ENCODE measurements at regions not wholly inside any gene's neighbourhood (a gene's known extent, or its start where the extent isn't known, plus 50 kb on each side); places are given as distances from the start of the nearest gene placed in this dataset.

DNA sequence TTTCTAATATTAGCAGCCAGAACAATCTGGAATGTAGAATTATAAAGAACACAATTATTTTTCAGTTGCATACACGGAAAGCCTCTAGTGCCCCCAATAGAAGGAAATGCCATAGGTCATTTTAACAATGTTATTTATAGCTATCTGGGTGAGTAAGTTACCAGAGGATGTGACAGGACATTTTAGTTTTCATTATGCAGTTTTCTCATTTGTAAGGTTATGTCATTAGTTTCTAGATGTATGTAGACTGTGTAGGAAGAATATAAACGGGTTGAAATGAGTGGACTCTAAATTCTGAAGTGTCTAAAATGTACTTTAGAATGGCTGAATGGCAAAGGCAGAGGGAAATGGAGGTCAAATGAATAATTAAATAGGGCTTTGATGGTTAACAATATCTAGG is 213.3 kb downstream of the DTHD1 start:
- H3K27ac Mint-ChIP-seq (ENCODE audit: unreplicated experiment): no peak overlapping the region
- no peaks in the 10 kb centered on the region for H3K9me3 ChIP-seq (ENCODE audit: insufficient read depth, low read depth, low read length)
- no peak overlapping the region for H2AFZ ChIP-seq (ENCODE audit: low read depth, low read length)
- H3K36me3 Mint-ChIP-seq (ENCODE audit: low read depth, unreplicated experiment): no peaks in the 10 kb centered on the region
- no peak for TF ChIP-seq EZH2 (IDR thresholded peaks at IDR 0.05; ENCODE audit: insufficient read depth, low read length)
- no peaks in the 10 kb centered on the region for H3K4me1 Mint-ChIP-seq (ENCODE audit: low read depth, unreplicated experiment)
- H3K4me3 Mint-ChIP-seq (ENCODE audit: unreplicated experiment): no peak overlapping the region
- no peaks in the 10 kb centered on the region for H3K27me3 ChIP-seq (ENCODE audit: insufficient read depth, low read length)
- no peak for FAIRE-seq
- H3K4me2 ChIP-seq (ENCODE audit: low read length): no peak overlapping the region
- no peak overlapping the region for H3K9ac ChIP-seq (ENCODE audit: low read length)
- H3K27me3 Mint-ChIP-seq (ENCODE audit: low read depth, unreplicated experiment): no peaks in the 10 kb centered on the region
- no peaks in the 10 kb centered on the region for H3K4me1 ChIP-seq (ENCODE audit: insufficient read depth, low read length)
- no peaks in the 10 kb centered on the region for H3K79me2 ChIP-seq (ENCODE audit: insufficient read depth, low read length)
- no peak overlapping the region for H3K27ac ChIP-seq (ENCODE audit: low read depth, low read length)
- H3K4me3 ChIP-seq (ENCODE audit: insufficient read depth, low read depth, low read length): no peak overlapping the region
- no peaks in the 10 kb centered on the region for H4K20me1 ChIP-seq (ENCODE audit: insufficient read depth, low read length)
- H3K36me3 ChIP-seq (ENCODE audit: insufficient read depth, low read length): no peaks in the 10 kb centered on the region
- H3K9me3 Mint-ChIP-seq (ENCODE audit: unreplicated experiment): no peaks in the 10 kb centered on the region
- DNase-seq (ENCODE audit: low read depth): no peak

DNA sequence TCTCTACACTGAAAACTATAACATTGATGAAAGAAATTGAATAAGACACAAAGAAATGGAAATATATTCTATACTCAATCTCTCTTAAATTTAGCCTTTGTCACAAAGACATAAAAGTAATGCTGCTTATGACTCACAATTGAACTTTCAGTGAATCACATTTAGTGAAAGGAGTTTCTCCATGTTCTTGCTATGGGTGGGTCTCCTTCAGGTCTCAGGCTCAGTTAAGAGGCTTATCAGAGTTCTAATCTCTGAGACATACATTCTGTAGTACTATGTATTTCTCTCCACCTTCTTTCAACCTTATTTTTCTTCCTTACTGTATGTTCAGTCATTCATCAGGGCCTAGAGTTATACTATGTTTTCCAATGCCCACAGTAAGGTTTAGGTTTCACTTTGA is 220.9 kb downstream of the DTHD1 start:
- Histone ChIP-seq H3K4me3 (ENCODE audit: insufficient read depth, low read depth, low read length) (no peak overlapping the region), H2AFZ (ENCODE audit: low read depth, low read length) (no peak overlapping the region), H3K79me2 (ENCODE audit: insufficient read depth, low read length) (no peaks in the 10 kb centered on the region), H3K27me3 (ENCODE audit: insufficient read depth, low read length) (no peaks in the 10 kb centered on the region), H3K9ac (ENCODE audit: low read length) (no peak overlapping the region), H4K20me1 (ENCODE audit: insufficient read depth, low read length) (no peaks in the 10 kb centered on the region), H3K36me3 (ENCODE audit: insufficient read depth, low read length) (no peaks in the 10 kb centered on the region), H3K9me3 (ENCODE audit: insufficient read depth, low read depth, low read length) (no peaks in the 10 kb centered on the region), H3K27ac (ENCODE audit: low read depth, low read length) (no peak overlapping the region), H3K4me1 (ENCODE audit: insufficient read depth, low read length) (no peaks in the 10 kb centered on the region), H3K4me2 (ENCODE audit: low read length) (no peak overlapping the region)
- no peak for FAIRE-seq
- no peaks in the 10 kb centered on the region for H3K4me1 Mint-ChIP-seq (ENCODE audit: low read depth, unreplicated experiment)
- peaks cover 2% of the 10 kb centered on the region for H3K36me3 Mint-ChIP-seq (ENCODE audit: low read depth, unreplicated experiment)
- no peak overlapping the region for H3K4me3 Mint-ChIP-seq (ENCODE audit: unreplicated experiment)
- no peak for DNase-seq (ENCODE audit: low read depth)
- no peaks in the 10 kb centered on the region for H3K27me3 Mint-ChIP-seq (ENCODE audit: low read depth, unreplicated experiment)
- TF ChIP-seq, protein P1, sequence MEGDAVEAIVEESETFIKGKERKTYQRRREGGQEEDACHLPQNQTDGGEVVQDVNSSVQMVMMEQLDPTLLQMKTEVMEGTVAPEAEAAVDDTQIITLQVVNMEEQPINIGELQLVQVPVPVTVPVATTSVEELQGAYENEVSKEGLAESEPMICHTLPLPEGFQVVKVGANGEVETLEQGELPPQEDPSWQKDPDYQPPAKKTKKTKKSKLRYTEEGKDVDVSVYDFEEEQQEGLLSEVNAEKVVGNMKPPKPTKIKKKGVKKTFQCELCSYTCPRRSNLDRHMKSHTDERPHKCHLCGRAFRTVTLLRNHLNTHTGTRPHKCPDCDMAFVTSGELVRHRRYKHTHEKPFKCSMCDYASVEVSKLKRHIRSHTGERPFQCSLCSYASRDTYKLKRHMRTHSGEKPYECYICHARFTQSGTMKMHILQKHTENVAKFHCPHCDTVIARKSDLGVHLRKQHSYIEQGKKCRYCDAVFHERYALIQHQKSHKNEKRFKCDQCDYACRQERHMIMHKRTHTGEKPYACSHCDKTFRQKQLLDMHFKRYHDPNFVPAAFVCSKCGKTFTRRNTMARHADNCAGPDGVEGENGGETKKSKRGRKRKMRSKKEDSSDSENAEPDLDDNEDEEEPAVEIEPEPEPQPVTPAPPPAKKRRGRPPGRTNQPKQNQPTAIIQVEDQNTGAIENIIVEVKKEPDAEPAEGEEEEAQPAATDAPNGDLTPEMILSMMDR (IDR thresholded peaks at IDR 0.05; ENCODE audit: insufficient read depth, low read depth, low read length): no peak
- no peak for TF ChIP-seq EZH2 (IDR thresholded peaks at IDR 0.05; ENCODE audit: insufficient read depth, low read length)
- H3K27ac Mint-ChIP-seq (ENCODE audit: unreplicated experiment): no peak overlapping the region
- no peaks in the 10 kb centered on the region for H3K9me3 Mint-ChIP-seq (ENCODE audit: unreplicated experiment)

- Mint-ChIP-seq H3K4me1 (ENCODE audit: low read depth, unreplicated experiment) (no peaks in the 10 kb centered on the region), H3K27me3 (ENCODE audit: low read depth, unreplicated experiment) (no peaks in the 10 kb centered on the region), H3K36me3 (ENCODE audit: low read depth, unreplicated experiment) (no peaks in the 10 kb centered on the region), H3K9me3 (ENCODE audit: unreplicated experiment) (no peaks in the 10 kb centered on the region), H3K27ac (ENCODE audit: unreplicated experiment) (no peak overlapping the region), H3K4me3 (ENCODE audit: unreplicated experiment) (no peak overlapping the region)
- Histone ChIP-seq H3K4me2 (ENCODE audit: low read length) (no peak overlapping the region), H3K27ac (ENCODE audit: low read depth, low read length) (no peak overlapping the region), H3K9me3 (ENCODE audit: insufficient read depth, low read depth, low read length) (no peaks in the 10 kb centered on the region), H3K36me3 (ENCODE audit: insufficient read depth, low read length) (no peaks in the 10 kb centered on the region), H3K79me2 (ENCODE audit: insufficient read depth, low read length) (no peaks in the 10 kb centered on the region), H3K4me1 (ENCODE audit: insufficient read depth, low read length) (no peaks in the 10 kb centered on the region), H4K20me1 (ENCODE audit: insufficient read depth, low read length) (no peaks in the 10 kb centered on the region), H2AFZ (ENCODE audit: low read depth, low read length) (no peak overlapping the region), H3K9ac (ENCODE audit: low read length) (no peak overlapping the region), H3K27me3 (ENCODE audit: insufficient read depth, low read length) (no peaks in the 10 kb centered on the region), H3K4me3 (ENCODE audit: insufficient read depth, low read depth, low read length) (no peak overlapping the region)
- no peak for TF ChIP-seq EZH2 (IDR thresholded peaks at IDR 0.05; ENCODE audit: insufficient read depth, low read length)
- TF ChIP-seq, protein P1 (IDR thresholded peaks at IDR 0.05; ENCODE audit: insufficient read depth, low read depth, low read length): no peak
- no peak for DNase-seq (ENCODE audit: low read depth)
- no peak for FAIRE-seq
Observed at GRCh38 chr4:36508394-36508793, 227.0 kb downstream of the DTHD1 start.
